Tibial nerve (tissue), 4 donors: ENCODE measurements at regions not wholly inside any gene's neighbourhood (a gene's known extent, or its start where the extent isn't known, plus 50 kb on each side); places are given as distances from the start of the nearest gene placed in this dataset.

Experiments used
- CTCF ChIP-seq, 5 experiments: fragments of 200-600 bp in 3 of 5; fragments of 450-650 bp in 2 of 5; sonication (generic) in 3 of 5; IDR thresholded peaks; one replicate each; pipeline ENCODE4 v1.5.1; 2016 to 2019; ENCODE audit warnings: antibody characterized with exemption in 5 of 5, mild to moderate bottlenecking in 3 of 5, moderate library complexity in 2 of 5
- EP300 ChIP-seq, 2 donors: sonication (generic); formaldehyde crosslinking; IDR thresholded peaks; one replicate each; pipeline ENCODE4 v1.6.1; 2017; ENCODE audit warnings: antibody characterized with exemption in 2 of 2, mild to moderate bottlenecking in 1 of 2

DNA sequence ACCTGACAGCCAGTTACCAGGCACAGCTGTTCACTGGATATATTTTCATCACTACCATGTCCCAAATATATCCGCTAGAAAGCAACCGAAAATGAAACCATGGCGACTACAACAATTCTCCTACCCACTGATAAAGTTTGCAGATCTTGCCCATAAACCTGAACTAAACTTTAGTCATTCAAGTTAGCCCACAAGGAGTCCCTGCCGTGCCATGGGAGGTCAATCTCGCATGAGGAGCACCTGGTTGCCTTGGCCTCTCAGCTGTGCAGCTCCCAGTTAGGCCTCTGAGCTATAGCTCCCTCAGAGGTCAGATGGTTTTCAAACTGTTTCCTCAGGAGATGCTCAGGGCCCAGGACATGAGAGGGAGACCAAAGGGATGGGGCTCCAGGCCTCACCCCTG is 211.1 kb upstream of the RNF32 start:
- TF ChIP-seq EP300 (IDR thresholded peaks at IDR 0.05) (no peak), CTCF (IDR thresholded peaks at IDR 0.05) (no peak)
